ENCODE measurements at regions not wholly inside any gene's neighbourhood (a gene's known extent, or its start where the extent isn't known, plus 50 kb on each side); places are given as distances from the start of the nearest gene placed in this dataset.

DNA sequence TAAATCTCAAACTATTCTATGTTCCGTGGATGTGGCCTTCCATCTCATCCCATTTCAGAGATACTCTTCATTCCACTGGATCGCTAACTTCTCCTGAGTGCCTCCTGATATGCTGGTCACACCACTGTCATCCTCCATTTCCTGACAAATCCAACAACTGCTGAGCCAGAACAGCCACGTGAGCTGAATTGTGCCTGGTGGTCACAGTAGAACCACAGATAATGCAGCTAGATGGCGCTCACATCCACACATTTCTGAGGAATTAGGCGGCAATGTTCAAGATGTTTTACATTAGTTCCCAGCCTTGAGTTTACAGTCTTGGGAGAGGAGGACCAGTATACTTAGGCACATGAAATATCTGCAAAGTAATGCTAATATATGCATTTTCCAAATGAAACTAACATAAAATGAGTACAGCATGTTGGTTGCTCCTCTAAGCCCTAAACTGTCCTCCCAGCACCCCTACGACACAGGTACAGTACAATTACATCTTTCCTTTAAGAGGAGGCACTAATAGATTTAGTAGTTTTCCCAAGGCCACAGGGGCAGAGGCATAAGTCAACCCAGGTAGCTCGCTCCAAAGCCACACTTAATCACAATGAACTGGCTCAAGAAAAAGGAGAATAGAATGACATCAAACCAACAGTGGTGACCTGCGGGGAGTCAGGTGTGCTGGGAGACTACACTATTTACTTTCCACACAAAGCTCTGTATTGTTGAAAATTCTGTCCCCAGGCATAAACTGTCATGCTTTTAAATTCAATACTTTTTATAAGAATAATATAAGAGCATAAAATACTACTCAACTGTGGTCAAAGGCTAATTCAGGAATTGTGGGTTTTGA lies 134.2 kb downstream of the CHIC2 start (continued):
- TF ChIP-seq, protein P1, sequence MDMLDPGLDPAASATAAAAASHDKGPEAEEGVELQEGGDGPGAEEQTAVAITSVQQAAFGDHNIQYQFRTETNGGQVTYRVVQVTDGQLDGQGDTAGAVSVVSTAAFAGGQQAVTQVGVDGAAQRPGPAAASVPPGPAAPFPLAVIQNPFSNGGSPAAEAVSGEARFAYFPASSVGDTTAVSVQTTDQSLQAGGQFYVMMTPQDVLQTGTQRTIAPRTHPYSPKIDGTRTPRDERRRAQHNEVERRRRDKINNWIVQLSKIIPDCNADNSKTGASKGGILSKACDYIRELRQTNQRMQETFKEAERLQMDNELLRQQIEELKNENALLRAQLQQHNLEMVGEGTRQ (IDR thresholded peaks at IDR 0.05; ENCODE audit: low read depth, low read length): peak; percentile 57; the same call in 1 of the 2 replicates
- TF ChIP-seq, protein P1 (CRISPR knock-in tag; IDR thresholded peaks at IDR 0.05; ENCODE audit: borderline replicate concordance): no peak
- TF ChIP-seq ZMAT3 (CRISPR knock-in tag; conservative IDR thresholded peaks at IDR 0.05) (no peak), MAFF (IDR thresholded peaks at IDR 0.05; ENCODE audit: low read depth, low read length) (peak; percentile 48), TEAD3 (CRISPR knock-in tag; optimal IDR thresholded peaks at IDR 0.05; ENCODE audit: borderline replicate concordance) (peak; percentile 30), MED1 (CRISPR knock-in tag; IDR thresholded peaks at IDR 0.05) (0 out of 2 replicates have a peak, but pooled peaks have one; percentile 15), RAD21 (CRISPR knock-in tag; IDR thresholded peaks at IDR 0.05) (peak; percentile 56), SMC3 (IDR thresholded peaks at IDR 0.05; ENCODE audit: low read length) (peak; percentile 77; the same call in 1 of the 2 replicates), MIXL1 (CRISPR knock-in tag; IDR thresholded peaks at IDR 0.05) (0 out of 2 replicates have a peak, but pooled peaks have one; percentile 45), ZNF557 (CRISPR knock-in tag; IDR thresholded peaks at IDR 0.05) (no peak)
- TF ChIP-seq, protein P2, sequence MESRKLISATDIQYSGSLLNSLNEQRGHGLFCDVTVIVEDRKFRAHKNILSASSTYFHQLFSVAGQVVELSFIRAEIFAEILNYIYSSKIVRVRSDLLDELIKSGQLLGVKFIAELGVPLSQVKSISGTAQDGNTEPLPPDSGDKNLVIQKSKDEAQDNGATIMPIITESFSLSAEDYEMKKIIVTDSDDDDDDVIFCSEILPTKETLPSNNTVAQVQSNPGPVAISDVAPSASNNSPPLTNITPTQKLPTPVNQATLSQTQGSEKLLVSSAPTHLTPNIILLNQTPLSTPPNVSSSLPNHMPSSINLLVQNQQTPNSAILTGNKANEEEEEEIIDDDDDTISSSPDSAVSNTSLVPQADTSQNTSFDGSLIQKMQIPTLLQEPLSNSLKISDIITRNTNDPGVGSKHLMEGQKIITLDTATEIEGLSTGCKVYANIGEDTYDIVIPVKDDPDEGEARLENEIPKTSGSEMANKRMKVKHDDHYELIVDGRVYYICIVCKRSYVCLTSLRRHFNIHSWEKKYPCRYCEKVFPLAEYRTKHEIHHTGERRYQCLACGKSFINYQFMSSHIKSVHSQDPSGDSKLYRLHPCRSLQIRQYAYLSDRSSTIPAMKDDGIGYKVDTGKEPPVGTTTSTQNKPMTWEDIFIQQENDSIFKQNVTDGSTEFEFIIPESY (CRISPR knock-in tag; IDR thresholded peaks at IDR 0.05): peak; percentile 30; the same call in 1 of the 2 replicates
